ENCODE measurements at regions not wholly inside any gene's neighbourhood (a gene's known extent, or its start where the extent isn't known, plus 50 kb on each side); places are given as distances from the start of the nearest gene placed in this dataset.

- no peak for TF ChIP-seq POLR2A (IDR thresholded peaks at IDR 0.05)
- peak in 1 of 4 donors; percentile 20 for TF ChIP-seq POLR2AphosphoS5 (IDR thresholded peaks at IDR 0.05)
- TF ChIP-seq, protein P1, sequence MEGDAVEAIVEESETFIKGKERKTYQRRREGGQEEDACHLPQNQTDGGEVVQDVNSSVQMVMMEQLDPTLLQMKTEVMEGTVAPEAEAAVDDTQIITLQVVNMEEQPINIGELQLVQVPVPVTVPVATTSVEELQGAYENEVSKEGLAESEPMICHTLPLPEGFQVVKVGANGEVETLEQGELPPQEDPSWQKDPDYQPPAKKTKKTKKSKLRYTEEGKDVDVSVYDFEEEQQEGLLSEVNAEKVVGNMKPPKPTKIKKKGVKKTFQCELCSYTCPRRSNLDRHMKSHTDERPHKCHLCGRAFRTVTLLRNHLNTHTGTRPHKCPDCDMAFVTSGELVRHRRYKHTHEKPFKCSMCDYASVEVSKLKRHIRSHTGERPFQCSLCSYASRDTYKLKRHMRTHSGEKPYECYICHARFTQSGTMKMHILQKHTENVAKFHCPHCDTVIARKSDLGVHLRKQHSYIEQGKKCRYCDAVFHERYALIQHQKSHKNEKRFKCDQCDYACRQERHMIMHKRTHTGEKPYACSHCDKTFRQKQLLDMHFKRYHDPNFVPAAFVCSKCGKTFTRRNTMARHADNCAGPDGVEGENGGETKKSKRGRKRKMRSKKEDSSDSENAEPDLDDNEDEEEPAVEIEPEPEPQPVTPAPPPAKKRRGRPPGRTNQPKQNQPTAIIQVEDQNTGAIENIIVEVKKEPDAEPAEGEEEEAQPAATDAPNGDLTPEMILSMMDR (IDR thresholded peaks at IDR 0.05) = no peak
- no peak for TF ChIP-seq EP300 (IDR thresholded peaks at IDR 0.05)
- no peaks in the 10 kb centered on the region for H3K36me3 ChIP-seq
- WGBS, 2 donors = 69 to 94% methylated on average over 3 of the region's 3 CpGs
- no peaks in the 10 kb centered on the region for H3K4me1 ChIP-seq
- intact Hi-C loops (cut with DNase I) = no loop called here
- H3K4me3 ChIP-seq = no peak overlapping the region
- no peak for DNase-seq
- no peaks in the 10 kb centered on the region for H3K9me3 ChIP-seq
- no peak overlapping the region for H3K27ac ChIP-seq
- H3K27me3 ChIP-seq = no peaks in the 10 kb centered on the region
Measured at GRCh38 chrX:13126775-13127174, 82.4 kb upstream of the FAM9C start.

DNA sequence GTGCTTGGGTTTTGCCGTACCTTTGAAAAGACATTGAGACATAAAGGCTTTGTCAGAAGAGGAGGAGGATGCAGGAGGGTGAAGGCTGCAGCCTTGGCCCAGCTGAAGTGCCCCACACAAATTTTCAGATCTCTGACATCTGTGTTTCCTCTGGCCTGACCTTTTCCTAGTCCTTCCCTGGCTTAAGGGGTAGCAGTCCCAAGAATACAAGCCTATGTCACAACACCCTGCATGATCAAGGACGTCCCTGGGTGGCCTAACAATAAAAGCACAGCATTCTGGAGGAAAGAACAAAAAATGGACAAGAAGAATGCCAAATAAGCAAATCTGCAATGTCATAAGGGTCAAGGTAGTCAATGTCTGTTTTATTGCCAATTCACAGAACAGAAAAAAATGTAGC is 80.8 kb upstream of the FAM9C start:
- 71 to 78% methylated on average over 2 of the region's 2 CpGs for WGBS, 2 donors
- H3K36me3 ChIP-seq = no peaks in the 10 kb centered on the region
- TF ChIP-seq EP300 (IDR thresholded peaks at IDR 0.05) (no peak), POLR2AphosphoS5 (IDR thresholded peaks at IDR 0.05) (no peak), POLR2A (IDR thresholded peaks at IDR 0.05) (no peak)
- TF ChIP-seq, protein P1 (IDR thresholded peaks at IDR 0.05) = no peak
- H3K27ac ChIP-seq = no peak overlapping the region
- no peak for DNase-seq
- no peaks in the 10 kb centered on the region for H3K27me3 ChIP-seq
- H3K9me3 ChIP-seq = no peaks in the 10 kb centered on the region
- intact Hi-C loops (cut with DNase I) = no loop called here
- no peak overlapping the region for H3K4me3 ChIP-seq
- peaks cover 0 to 5% (median 0%) of the 10 kb centered on the region in 4 donors for H3K4me1 ChIP-seq

DNA sequence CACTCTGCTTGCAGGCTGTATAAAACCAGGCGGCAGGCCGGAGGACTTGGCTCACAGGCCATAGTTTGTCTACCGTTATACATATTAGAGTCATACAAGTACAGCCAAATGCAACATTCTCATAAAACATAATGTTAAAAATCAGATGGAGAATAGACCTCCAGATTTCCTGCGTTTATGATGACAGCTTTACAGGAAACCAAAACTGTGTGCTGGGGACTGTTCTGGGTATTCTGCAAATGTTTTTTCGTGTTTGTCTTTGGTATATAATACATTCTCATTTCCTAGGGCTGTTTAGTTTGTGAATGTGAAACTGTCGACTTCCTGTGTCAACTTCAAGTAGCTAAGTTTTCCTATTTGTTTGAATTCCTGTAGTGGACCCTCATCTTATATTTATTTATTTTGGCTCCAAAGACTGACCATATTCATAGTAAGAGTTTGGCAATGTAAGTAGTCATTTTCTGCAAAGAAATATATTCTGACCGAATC is 79.5 kb upstream of the FAM9C start:
- no peak for DNase-seq
- peaks cover 0 to 10% (median 4%) of the 10 kb centered on the region in 4 donors for H3K4me1 ChIP-seq
- H3K4me3 ChIP-seq = no peak overlapping the region
- no peaks in the 10 kb centered on the region for H3K36me3 ChIP-seq
- peak overlapping the region in 3 of 4 donors; percentile 8 to 29 (median 14) for H3K27ac ChIP-seq
- H3K9me3 ChIP-seq = no peaks in the 10 kb centered on the region
- intact Hi-C loops (cut with DNase I) = no loop called here
- WGBS, 2 donors = 21 to 52% methylated on average over 7 of the region's 7 CpGs
- no peaks in the 10 kb centered on the region for H3K27me3 ChIP-seq
- no peak for TF ChIP-seq POLR2AphosphoS5 (IDR thresholded peaks at IDR 0.05)
- TF ChIP-seq POLR2A (IDR thresholded peaks at IDR 0.05) = no peak
- no peak for TF ChIP-seq EP300 (IDR thresholded peaks at IDR 0.05)
- TF ChIP-seq, protein P1 (IDR thresholded peaks at IDR 0.05) = no peak

DNA sequence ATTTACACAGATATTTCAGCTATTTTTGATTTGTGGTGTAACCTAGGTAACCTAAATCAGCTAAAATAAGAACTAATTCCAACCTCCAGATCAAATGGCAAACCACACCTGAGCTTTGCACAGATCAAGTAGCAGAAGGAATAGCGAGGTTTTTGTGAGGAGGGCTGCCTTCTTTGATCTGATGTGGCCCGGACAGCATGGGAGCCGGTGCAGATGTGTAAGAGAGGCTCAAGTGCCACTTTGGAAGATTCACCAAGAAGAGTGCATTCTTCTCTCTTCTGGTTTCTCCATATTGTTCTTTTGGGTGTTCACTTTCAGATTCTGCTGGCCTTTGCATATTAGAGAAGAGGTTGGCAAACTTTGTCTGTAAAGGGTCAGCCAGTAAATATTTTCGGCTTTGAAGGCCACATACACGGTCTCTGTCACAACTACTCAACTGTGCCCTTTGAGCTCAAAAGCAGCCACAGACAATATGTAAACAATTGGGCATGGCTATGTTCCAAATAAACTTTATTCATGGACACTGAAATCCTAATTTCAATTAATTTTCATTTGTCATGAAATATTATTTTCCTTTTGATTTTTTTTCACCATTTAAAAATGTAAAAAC is 78.9 kb upstream of the FAM9C start:
- no peak for DNase-seq
- peak overlapping the region in 3 of 4 donors; percentile 8 to 29 (median 14) for H3K27ac ChIP-seq
- TF ChIP-seq POLR2AphosphoS5 (IDR thresholded peaks at IDR 0.05) (no peak), EP300 (IDR thresholded peaks at IDR 0.05) (no peak)
- 47 to 51% methylated on average over 5 of the region's 5 CpGs for WGBS, 2 donors
- no peak overlapping the region for H3K4me3 ChIP-seq
- intact Hi-C loops (cut with DNase I) = no loop called here
- no peaks in the 10 kb centered on the region for H3K27me3 ChIP-seq
- H3K4me1 ChIP-seq = peaks cover 0 to 10% (median 4%) of the 10 kb centered on the region in 4 donors
- no peaks in the 10 kb centered on the region for H3K36me3 ChIP-seq
- no peaks in the 10 kb centered on the region for H3K9me3 ChIP-seq

DNA sequence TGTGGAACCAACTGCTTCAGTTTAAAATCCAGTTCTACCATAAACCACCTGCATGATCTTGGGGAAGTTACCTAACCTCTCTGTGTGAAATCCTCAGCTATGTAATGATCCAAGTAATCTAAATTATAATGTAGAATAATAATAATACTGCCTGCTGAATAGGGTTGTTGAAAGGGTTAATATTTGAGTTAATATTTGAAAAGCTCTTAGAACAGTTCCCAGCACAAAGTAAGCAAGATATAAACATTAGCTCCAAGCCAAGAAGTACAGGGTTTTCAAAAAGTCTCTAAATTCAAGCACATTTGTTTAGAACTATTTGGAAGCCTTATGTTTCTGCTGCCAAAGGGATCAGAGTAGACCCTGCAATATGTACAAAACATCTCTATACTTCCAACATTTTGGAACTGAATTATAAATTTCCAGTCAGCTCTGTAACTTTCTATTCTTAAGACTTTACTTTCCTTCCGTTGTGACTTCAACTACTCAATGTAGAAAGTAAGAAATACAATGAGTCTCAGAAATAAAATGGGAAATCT is 76.7 kb upstream of the FAM9C start:
- no peak for DNase-seq
- H3K9me3 ChIP-seq = no peaks in the 10 kb centered on the region
- intact Hi-C loops (cut with DNase I) = no loop called here
- H3K27me3 ChIP-seq = no peaks in the 10 kb centered on the region
- H3K4me3 ChIP-seq = no peak overlapping the region
- TF ChIP-seq, protein P1 (IDR thresholded peaks at IDR 0.05) = no peak
- 85 to 86% methylated on average over 1 of the region's 1 CpG for WGBS, 2 donors
- peaks cover 0 to 10% (median 4%) of the 10 kb centered on the region in 4 donors for H3K4me1 ChIP-seq
- H3K36me3 ChIP-seq = no peaks in the 10 kb centered on the region
- peak overlapping the region in 2 of 4 donors; percentile 42 to 73 for H3K27ac ChIP-seq
